Activated T-helper 2 cell treated with anti-CD3 and anti-CD28 coated beads, Interferon-gamma antibody, Interleukin-2, Interleukin-4, amounts not matched to agents 10 μg/mL and 5 μg/mL and 100 μg/mL, durations not matched to agents 14 hours and 24 hours and 36 hours (primary cell): ENCODE measurements at regions not wholly inside any gene's neighbourhood (a gene's known extent, or its start where the extent isn't known, plus 50 kb on each side); places are given as distances from the start of the nearest gene placed in this dataset.

Source experiments
- DNase-seq: peaks from one replicate; pipeline ENCODE4 v3.0.0; 2021; ENCODE audit warnings: low spot score
- H3K27ac Mint-ChIP-seq: one replicate; pipeline ENCODE4 v1.8.0; 2021; ENCODE audit warnings: mixed read lengths
- H3K27me3 Mint-ChIP-seq: one replicate; pipeline ENCODE4 v1.8.0; 2021; ENCODE audit warnings: low read depth, mixed read lengths
- H3K36me3 Mint-ChIP-seq: one replicate; pipeline ENCODE4 v1.8.0; 2021; ENCODE audit warnings: low read depth, mixed read lengths
- H3K4me1 Mint-ChIP-seq: one replicate; pipeline ENCODE4 v1.8.0; 2021; ENCODE audit warnings: low read depth, mixed read lengths
- H3K4me3 Mint-ChIP-seq: one replicate; pipeline ENCODE4 v1.8.0; 2021; ENCODE audit warnings: low read depth, mild to moderate bottlenecking, moderate library complexity, mixed read lengths
- H3K9me3 Mint-ChIP-seq: one replicate; pipeline ENCODE4 v1.8.0; 2021; ENCODE audit warnings: mixed read lengths
- intact Hi-C: fragments of 100-400 bp; cut with micrococcal nuclease; formaldehyde crosslinking; loops from one replicate; pipeline ENCODE4 v1.15.1; 2023

GRCh38 chr3:30124435-30125370, 481.7 kb upstream of the TGFBR2 start:
- Mint-ChIP-seq H3K4me1 (no peaks in the 10 kb centered on the region), H3K36me3 (no peaks in the 10 kb centered on the region), H3K27ac (no peak overlapping the region), H3K9me3 (peaks cover 12% of the 10 kb centered on the region), H3K27me3 (peaks cover 3% of the 10 kb centered on the region), H3K4me3 (no peak overlapping the region)
- DNase-seq, result no peak
- intact Hi-C loops, result no loop called here

DNA sequence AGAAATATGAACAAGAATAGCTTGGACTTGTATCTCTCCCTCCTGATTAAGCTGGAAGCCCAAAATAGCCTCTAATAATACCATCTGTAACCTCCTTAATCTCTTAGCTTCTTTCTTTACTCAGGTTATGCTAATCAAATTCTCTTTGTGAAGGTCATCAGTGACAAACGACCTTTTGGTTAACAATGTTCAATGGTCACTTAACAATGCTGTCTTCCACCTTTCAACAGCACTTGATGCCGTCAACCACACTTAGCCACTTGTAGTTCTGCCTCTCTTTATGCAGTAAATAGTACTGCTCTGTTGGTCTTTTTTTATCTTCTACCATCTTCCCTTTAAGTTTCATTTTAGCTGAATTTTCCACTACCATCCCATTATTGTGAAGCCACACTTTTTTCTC, 476.6 kb upstream of the TGFBR2 start:
- Mint-ChIP-seq H3K4me1 (no peaks in the 10 kb centered on the region), H3K27ac (no peak overlapping the region), H3K4me3 (no peak overlapping the region), H3K9me3 (peaks cover 12% of the 10 kb centered on the region), H3K27me3 (peaks cover 6% of the 10 kb centered on the region), H3K36me3 (no peaks in the 10 kb centered on the region)
- intact Hi-C loops, result no loop called here
- no peak for DNase-seq

DNA sequence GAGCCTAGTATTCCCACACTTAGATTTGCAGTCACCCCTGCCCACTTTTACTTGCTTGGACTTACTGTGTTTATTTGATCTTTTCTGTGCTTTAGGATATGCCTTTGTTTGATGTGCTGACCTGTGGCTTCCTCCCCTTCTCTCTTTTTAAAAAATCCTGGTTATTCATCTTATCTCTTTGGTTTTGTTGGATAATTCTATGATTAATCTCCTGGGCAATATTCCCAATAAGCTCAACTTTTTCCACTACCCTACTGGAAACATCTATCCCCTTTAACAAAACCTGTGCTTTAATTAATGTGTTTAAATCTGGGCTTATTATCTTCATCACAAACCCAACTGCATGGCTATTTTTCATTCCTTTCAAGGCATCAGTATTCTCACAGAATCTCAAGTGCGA, 476.0 kb upstream of the TGFBR2 start:
- H3K9me3 Mint-ChIP-seq, result peaks cover 12% of the 10 kb centered on the region
- peaks cover 6% of the 10 kb centered on the region for H3K27me3 Mint-ChIP-seq
- no peak overlapping the region for H3K27ac Mint-ChIP-seq
- intact Hi-C loops, result no loop called here
- DNase-seq, result no peak
- H3K4me1 Mint-ChIP-seq, result no peaks in the 10 kb centered on the region
- H3K36me3 Mint-ChIP-seq, result no peaks in the 10 kb centered on the region
- H3K4me3 Mint-ChIP-seq, result no peak overlapping the region

- Mint-ChIP-seq H3K27me3 (peaks cover 6% of the 10 kb centered on the region), H3K36me3 (no peaks in the 10 kb centered on the region), H3K9me3 (peaks cover 12% of the 10 kb centered on the region), H3K27ac (no peak overlapping the region), H3K4me3 (no peak overlapping the region), H3K4me1 (no peaks in the 10 kb centered on the region)
- intact Hi-C loops, result no loop called here
- DNase-seq, result no peak
Measured at GRCh38 chr3:30131191-30131590, 475.2 kb upstream of the TGFBR2 start.

DNA sequence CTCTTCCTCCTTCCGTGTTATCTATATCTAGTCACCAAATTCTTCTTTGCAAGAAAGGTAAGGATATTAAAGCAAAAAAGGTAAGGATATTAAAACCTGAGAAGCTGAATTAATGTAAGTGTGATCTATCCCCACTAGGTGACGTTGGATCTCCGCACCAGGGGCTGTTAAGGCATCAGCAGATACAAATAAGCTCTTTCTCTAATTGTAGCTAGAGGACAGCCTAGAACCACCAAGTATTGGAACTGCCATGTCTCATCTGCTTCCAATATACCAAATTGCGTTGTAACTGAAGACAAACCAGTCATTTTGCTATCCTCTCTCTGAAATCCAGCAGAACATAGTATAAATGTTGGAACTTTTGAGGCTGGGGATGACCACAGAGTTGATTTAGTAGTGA, 471.2 kb upstream of the TGFBR2 start:
- Mint-ChIP-seq H3K27me3 (no peaks in the 10 kb centered on the region), H3K4me1 (no peaks in the 10 kb centered on the region), H3K36me3 (no peaks in the 10 kb centered on the region), H3K27ac (no peak overlapping the region), H3K9me3 (no peaks in the 10 kb centered on the region), H3K4me3 (no peak overlapping the region)
- DNase-seq, result no peak
- intact Hi-C loops, result no loop called here

DNA sequence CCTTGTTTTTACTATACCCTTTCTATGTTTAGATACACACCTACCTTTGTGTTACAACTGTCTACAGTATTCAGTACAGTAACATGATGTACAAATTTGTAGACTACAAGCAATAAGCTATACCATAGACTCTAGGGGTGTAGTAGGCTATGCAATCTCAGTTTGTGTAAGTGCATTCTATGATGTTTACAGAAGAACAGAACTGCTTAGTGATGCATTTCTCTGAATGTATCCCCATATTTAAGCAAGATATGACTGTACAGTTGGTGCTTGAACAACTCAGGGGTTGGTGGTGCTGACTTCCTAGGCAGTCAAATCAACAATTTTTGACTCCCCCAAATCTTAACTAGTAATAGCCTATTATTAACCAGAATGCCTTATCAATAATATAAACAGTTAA, 467.1 kb upstream of the TGFBR2 start:
- DNase-seq, result no peak

DNA sequence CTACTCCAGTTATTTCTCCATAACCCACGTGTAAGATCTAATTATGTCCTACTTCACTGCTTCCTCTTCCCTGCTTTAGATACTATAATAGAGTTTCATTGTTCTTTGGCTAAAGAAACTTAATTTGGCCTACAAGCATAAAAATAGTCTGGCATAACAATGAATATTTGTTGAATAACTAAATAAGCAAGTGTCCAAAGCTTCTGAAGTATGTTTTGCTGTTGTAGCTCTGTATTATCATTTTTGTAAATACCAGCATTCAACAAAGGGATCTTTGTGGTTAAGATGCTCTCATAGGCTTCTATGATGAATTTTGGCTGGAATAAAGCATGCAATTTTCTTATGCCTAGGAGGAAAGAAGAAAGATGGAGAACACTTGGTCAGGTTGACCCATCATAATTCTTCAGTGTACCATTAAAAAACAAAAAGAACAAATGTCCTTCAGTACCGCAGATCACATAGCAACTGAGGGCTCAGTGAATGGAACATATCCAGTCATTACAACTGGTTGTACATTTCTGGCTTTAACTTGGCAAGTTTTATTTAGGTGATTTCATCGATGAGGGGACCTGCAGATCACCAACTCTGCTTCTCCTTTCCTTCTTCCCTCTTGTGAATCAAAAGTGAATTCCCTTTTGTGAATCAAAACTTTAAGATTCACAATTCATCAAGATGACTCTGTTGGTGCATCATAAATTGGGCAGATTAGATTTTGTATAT, 465.9 kb upstream of the TGFBR2 start:
- DNase-seq, result no peak
- Mint-ChIP-seq H3K27me3 (no peaks in the 10 kb centered on the region), H3K4me1 (no peaks in the 10 kb centered on the region), H3K27ac (no peak overlapping the region), H3K36me3 (no peaks in the 10 kb centered on the region), H3K4me3 (no peak overlapping the region), H3K9me3 (no peaks in the 10 kb centered on the region)
- intact Hi-C loops, result no loop called here

More for the DNA sequence above, 467.1 kb upstream of the TGFBR2 start:
- Mint-ChIP-seq H3K27me3 (no peaks in the 10 kb centered on the region), H3K36me3 (no peaks in the 10 kb centered on the region), H3K4me1 (no peaks in the 10 kb centered on the region), H3K4me3 (no peak overlapping the region), H3K27ac (no peak overlapping the region), H3K9me3 (no peaks in the 10 kb centered on the region)
- intact Hi-C loops, result no loop called here

GRCh38 chr3:30141178-30141581, 465.2 kb upstream of the TGFBR2 start:
- no peaks in the 10 kb centered on the region for H3K36me3 Mint-ChIP-seq
- H3K27me3 Mint-ChIP-seq, result no peaks in the 10 kb centered on the region
- no peaks in the 10 kb centered on the region for H3K4me1 Mint-ChIP-seq
- no peaks in the 10 kb centered on the region for H3K9me3 Mint-ChIP-seq
- H3K27ac Mint-ChIP-seq, result no peak overlapping the region
- DNase-seq, result no peak
- intact Hi-C loops, result no loop called here
- no peak overlapping the region for H3K4me3 Mint-ChIP-seq

DNA sequence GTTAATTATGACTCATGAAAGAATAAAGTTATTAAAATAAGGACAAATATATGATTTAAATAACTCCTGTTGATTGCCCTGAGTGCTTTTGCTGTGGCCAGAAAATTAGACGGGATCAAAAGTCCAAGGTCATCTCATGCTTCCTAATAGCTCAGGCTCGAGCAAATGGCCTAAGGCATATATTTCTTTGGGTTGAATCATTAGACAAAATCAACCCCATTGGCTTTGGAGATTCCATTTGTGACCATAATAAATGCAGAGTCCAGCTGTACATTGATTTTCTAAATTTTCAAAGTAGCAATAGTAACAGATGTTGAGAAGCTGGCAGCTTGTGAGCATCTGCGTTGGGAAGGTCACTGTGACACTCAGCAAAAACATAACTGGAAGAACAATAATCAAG, 464.5 kb upstream of the TGFBR2 start:
- Mint-ChIP-seq H3K4me1 (no peaks in the 10 kb centered on the region), H3K27me3 (no peaks in the 10 kb centered on the region), H3K36me3 (no peaks in the 10 kb centered on the region), H3K27ac (no peak overlapping the region), H3K4me3 (no peak overlapping the region), H3K9me3 (no peaks in the 10 kb centered on the region)
- no peak for DNase-seq
- intact Hi-C loops, result no loop called here

DNA sequence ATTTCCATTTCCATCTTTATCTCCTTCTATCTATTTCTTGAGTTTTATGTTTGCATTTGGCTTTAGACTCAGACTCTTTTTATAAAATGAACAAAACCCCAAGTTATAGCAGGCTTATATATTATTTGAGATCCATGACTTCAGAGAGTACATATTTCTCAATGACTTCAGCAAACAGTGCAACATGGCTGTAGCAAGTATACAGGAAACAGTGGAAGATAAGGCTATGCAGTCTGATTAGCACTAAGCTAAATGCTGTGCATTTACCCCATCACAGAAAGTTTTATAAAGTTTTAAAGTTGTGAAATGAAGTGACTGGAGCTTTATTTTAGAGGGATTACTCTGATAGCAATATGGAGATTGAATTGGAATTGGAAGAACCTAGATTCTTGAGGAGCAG, 463.5 kb upstream of the TGFBR2 start:
- Mint-ChIP-seq H3K4me1 (no peaks in the 10 kb centered on the region), H3K27me3 (no peaks in the 10 kb centered on the region)

DNA sequence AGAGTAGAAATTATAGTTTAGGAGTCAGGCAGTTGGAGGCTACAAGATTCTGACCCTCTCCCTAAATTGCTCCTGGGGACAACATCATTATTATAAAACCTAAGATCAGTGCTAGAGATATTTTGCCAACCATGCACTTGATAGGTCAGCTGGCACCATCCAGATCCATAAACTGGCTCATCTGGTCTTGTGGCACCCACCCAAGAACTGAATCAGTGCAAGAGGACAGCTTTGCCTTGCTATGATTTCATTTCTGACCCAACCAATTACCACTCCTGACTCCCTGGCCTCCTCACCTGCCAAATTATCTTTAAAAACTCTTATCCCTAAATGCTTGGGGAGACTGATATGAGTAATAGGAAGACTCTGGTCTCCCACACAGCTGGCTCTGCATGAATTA, 461.1 kb upstream of the TGFBR2 start:
- Mint-ChIP-seq H3K36me3 (no peaks in the 10 kb centered on the region), H3K9me3 (no peaks in the 10 kb centered on the region), H3K27me3 (no peaks in the 10 kb centered on the region), H3K27ac (no peak overlapping the region), H3K4me1 (no peaks in the 10 kb centered on the region), H3K4me3 (no peak overlapping the region)
- DNase-seq, result no peak
- intact Hi-C loops, result no loop called here

More for the DNA sequence above, 463.5 kb upstream of the TGFBR2 start:
- Mint-ChIP-seq H3K9me3 (no peaks in the 10 kb centered on the region), H3K27ac (no peak overlapping the region), H3K4me3 (no peak overlapping the region), H3K36me3 (no peaks in the 10 kb centered on the region)
- DNase-seq, result no peak
- intact Hi-C loops, result no loop called here

GRCh38 chr3:30146978-30147377, 459.4 kb upstream of the TGFBR2 start:
- Mint-ChIP-seq H3K4me1 (no peaks in the 10 kb centered on the region), H3K4me3 (no peak overlapping the region), H3K36me3 (no peaks in the 10 kb centered on the region), H3K27ac (no peak overlapping the region), H3K27me3 (no peaks in the 10 kb centered on the region), H3K9me3 (no peaks in the 10 kb centered on the region)
- DNase-seq, result no peak
- intact Hi-C loops, result no loop called here

DNA sequence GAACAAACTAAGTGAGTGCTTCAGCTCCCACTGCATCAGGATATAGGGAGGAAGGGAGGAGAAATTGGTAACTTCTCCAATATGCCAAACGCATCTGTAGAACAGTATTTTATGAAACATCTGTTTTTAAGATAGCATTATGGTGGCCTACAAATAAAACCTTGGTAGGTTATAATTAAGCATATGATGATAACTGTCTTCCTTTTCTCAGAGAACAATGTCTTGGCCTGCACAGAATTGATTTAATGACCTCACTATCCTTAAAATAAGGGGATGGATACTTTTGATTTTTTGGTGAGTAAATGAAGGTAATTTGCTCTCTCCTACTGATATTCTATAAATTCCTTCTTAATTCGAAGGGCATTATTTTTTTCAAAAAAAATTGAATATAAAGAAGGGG, 451.5 kb upstream of the TGFBR2 start:
- intact Hi-C loops, result no loop called here
- H3K27me3 Mint-ChIP-seq, result peaks cover 8% of the 10 kb centered on the region
- H3K4me1 Mint-ChIP-seq, result no peaks in the 10 kb centered on the region
- no peaks in the 10 kb centered on the region for H3K36me3 Mint-ChIP-seq
- H3K27ac Mint-ChIP-seq, result no peak overlapping the region
- no peak overlapping the region for H3K4me3 Mint-ChIP-seq
- no peaks in the 10 kb centered on the region for H3K9me3 Mint-ChIP-seq
- no peak for DNase-seq
